ENCODE measurements at regions not wholly inside any gene's neighbourhood (a gene's known extent, or its start where the extent isn't known, plus 50 kb on each side); places are given as distances from the start of the nearest gene placed in this dataset.

- TF ChIP-seq EP300 (IDR thresholded peaks at IDR 0.05; ENCODE audit: borderline replicate concordance in 1 of 2, low read depth in 2 of 2, low read length in 2 of 2) (no peak), ZNF274 (IDR thresholded peaks at IDR 0.05; ENCODE audit: borderline replicate concordance, extremely low read depth, low read length) (no peak), CHD2 (IDR thresholded peaks at IDR 0.05; ENCODE audit: low read length) (no peak)
Measured at GRCh38 chr10:81725851-81726250, 149.1 kb upstream of the NRG3 start.
